ENCODE measurements at regions not wholly inside any gene's neighbourhood (a gene's known extent, or its start where the extent isn't known, plus 50 kb on each side); places are given as distances from the start of the nearest gene placed in this dataset.

DNA sequence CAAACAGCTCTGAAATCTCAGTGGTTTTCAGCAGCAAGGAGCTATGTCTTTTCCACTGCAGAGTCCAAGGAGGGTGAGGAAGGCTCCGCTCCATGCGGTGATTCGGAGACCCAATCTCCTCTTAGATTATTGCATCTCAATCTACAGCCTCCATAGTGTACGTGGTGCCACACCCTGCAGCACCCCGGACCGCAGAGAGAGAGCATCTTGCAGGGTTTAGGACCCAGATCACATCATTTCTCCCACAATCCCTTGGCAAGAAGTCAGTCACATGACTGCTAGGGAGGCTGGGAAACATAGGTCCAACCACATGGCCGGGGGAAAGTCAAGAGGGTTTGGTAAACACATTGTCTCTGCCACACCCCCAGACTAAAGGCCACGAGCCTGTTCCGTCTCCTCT is 209.4 kb upstream of the TMEM132C start:
- TF ChIP-seq, protein P1, sequence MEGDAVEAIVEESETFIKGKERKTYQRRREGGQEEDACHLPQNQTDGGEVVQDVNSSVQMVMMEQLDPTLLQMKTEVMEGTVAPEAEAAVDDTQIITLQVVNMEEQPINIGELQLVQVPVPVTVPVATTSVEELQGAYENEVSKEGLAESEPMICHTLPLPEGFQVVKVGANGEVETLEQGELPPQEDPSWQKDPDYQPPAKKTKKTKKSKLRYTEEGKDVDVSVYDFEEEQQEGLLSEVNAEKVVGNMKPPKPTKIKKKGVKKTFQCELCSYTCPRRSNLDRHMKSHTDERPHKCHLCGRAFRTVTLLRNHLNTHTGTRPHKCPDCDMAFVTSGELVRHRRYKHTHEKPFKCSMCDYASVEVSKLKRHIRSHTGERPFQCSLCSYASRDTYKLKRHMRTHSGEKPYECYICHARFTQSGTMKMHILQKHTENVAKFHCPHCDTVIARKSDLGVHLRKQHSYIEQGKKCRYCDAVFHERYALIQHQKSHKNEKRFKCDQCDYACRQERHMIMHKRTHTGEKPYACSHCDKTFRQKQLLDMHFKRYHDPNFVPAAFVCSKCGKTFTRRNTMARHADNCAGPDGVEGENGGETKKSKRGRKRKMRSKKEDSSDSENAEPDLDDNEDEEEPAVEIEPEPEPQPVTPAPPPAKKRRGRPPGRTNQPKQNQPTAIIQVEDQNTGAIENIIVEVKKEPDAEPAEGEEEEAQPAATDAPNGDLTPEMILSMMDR (IDR thresholded peaks at IDR 0.05; ENCODE audit: extremely low read depth, insufficient read depth, missing control alignments) = no peak
- DNase-seq (ENCODE audit: low spot score) = no peak
- in situ Hi-C loops (cut with MboI; ENCODE audit: low pct_unique_long_range_greater_than_20kb, low sequenced_read_pairs, unreplicated experiment) = no loop called here

DNA sequence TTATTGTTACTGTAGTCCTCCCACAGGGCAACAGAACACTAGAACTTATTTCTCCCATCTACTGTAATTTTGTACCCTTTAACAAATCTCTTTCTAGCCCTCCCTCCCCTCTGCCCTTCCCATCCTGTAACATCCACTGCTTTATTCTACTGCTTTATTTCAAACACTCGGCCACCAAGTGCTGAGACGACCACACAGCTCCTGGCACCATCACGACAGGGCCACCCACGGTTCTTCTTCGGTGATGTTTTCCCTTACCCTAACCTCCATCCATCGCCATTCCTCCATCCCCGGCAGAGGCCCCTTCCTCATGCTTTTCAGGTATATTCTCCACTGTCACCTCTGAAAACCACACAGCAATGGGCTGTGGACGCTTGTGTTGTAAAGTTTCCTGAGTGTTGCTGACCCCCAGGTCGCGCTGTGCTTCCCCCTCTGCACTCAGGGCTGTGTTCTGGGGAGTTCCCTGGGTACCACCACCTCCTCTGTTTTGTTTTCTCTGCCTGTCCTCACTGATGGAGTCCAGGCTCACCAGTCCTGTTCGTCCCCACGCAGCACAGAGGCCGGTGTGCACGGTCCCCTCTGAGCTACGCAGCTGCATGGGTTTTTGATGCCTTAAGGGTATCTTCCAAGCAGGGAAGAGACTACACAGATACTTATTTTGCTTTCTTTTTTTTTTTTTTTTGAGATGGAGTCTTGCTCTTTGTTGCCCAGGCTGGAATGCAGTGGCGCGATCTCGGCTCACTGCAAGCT is 207.2 kb upstream of the TMEM132C start:
- DNase-seq (ENCODE audit: low spot score) = no peak
- in situ Hi-C loops (cut with MboI; ENCODE audit: low pct_unique_long_range_greater_than_20kb, low sequenced_read_pairs, unreplicated experiment) = no loop called here
- TF ChIP-seq, protein P1 (IDR thresholded peaks at IDR 0.05; ENCODE audit: extremely low read depth, insufficient read depth, missing control alignments) = no peak

DNA sequence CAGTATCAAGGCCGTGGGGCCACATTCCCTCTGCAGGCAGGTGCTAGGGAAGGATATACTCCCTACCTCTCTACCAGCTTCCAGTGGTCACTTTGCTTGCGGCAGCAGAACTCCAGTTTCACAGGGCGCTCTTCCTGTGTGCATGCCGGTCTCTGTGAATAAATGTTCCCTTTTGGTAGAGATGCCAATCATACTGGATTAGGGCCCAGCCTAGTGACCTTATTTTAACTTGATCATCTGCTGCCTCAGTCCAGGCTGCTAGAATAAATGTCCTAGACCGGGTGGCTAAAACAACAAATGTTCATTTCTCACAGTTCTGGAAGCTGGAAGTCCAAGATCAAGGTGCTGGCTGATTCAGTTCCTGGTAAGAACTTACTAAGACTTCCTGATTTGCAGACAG is 198.8 kb upstream of the TMEM132C start:
- DNase-seq (ENCODE audit: low spot score) = no peak
- TF ChIP-seq, protein P1 (IDR thresholded peaks at IDR 0.05; ENCODE audit: extremely low read depth, insufficient read depth, missing control alignments) = no peak
- in situ Hi-C loops (cut with MboI; ENCODE audit: low pct_unique_long_range_greater_than_20kb, low sequenced_read_pairs, unreplicated experiment) = no loop called here

DNA sequence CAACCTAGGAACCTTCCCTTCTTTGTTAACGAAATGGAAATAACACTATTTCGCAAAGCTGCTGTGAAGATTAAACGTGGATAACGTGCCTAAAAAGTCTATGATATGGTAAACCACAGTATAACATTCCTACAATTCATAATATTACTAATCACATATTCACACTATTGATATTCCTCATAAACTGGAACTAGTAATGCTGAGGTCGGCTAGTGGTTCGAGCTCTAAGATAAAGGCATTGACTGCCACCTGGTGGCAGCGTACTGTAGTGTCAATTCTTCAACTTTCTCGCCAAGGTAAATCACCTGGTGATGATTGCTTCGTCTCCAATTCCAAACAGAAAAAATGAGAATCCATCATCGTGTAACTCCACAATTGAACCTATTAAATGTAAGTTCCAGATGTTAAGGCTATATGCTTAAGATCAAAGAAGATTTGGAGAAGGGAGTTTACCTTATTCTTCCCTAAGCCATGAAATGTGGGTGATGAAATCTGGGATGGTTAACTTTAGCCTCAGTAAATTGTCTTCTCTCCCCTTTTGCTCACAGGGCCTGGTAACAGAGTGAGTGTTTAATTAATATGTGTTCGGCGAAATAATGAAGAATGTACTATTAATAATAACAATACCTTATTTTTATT is 197.5 kb upstream of the TMEM132C start:
- DNase-seq (ENCODE audit: low spot score) = peak; percentile 36
- TF ChIP-seq, protein P1 (IDR thresholded peaks at IDR 0.05; ENCODE audit: extremely low read depth, insufficient read depth, missing control alignments) = peak; percentile 71
- in situ Hi-C loops (cut with MboI; ENCODE audit: low pct_unique_long_range_greater_than_20kb, low sequenced_read_pairs, unreplicated experiment) = no loop called here

DNA sequence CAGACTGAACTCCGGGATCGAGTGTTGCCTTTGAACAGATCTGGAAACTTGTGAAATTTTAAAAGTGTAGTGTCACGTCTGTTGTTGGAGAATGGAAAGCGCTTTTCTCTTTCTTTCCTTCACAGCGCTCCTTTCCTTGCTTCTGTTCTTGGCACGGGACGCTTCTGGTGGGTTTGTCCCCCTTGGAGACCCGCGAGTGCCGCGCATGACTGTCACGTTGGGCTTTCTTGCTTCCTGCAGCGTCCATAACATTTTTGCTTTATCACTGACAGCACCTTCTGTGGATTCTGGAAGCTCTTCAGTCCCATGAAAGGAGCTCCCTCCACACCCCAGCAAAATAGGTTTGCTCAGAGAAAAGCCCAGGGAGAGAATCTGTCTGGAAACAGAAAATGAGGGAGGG is 193.0 kb upstream of the TMEM132C start:
- TF ChIP-seq, protein P1 (IDR thresholded peaks at IDR 0.05; ENCODE audit: extremely low read depth, insufficient read depth, missing control alignments) = no peak
- no peak for DNase-seq (ENCODE audit: low spot score)
- in situ Hi-C loops (cut with MboI; ENCODE audit: low pct_unique_long_range_greater_than_20kb, low sequenced_read_pairs, unreplicated experiment) = no loop called here

DNA sequence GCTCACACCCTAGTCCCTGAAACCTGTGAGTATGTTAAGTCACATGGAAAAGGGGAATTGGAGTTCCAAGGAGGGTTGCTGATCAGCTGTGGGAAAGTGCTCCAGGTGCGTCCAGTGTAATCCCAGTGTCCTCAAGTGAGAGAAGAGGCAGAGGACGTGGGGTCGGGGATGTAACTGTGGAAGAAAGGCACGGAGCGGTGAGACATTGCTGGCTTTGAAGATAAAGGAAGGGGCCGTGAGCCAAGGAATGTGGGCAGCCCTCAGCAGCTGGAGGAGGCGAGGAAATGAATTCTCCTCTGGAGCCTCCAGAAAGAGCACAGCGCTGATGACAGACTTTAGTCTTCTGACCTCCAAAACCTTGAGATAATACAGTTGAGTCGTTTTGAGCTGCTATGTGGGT is 191.6 kb upstream of the TMEM132C start:
- TF ChIP-seq, protein P1 (IDR thresholded peaks at IDR 0.05; ENCODE audit: extremely low read depth, insufficient read depth, missing control alignments) = no peak
- in situ Hi-C loops (cut with MboI; ENCODE audit: low pct_unique_long_range_greater_than_20kb, low sequenced_read_pairs, unreplicated experiment) = no loop called here
- DNase-seq (ENCODE audit: low spot score) = no peak

All from GM13977 (cell line).